Erythroblast (primary cell): ENCODE measurements at regions not wholly inside any gene's neighbourhood (a gene's known extent, or its start where the extent isn't known, plus 50 kb on each side); places are given as distances from the start of the nearest gene placed in this dataset.

Experiments
- DNase-seq, 2 experiments: peaks; one replicate each; lab custom pipeline; 2025; lab: John Stamatoyannopoulos, UW
- GATA1 ChIP-seq: IDR thresholded peaks from 2 replicates; pipeline ENCODE4 v1.6.1; 2011; ENCODE audit warnings: low read depth, mild to moderate bottlenecking, control low read depth, low read length, moderate library complexity
- POLR2A ChIP-seq: IDR thresholded peaks from 2 replicates; pipeline ENCODE4 v1.6.1; 2011; ENCODE audit warnings: mild to moderate bottlenecking, low read length

DNA sequence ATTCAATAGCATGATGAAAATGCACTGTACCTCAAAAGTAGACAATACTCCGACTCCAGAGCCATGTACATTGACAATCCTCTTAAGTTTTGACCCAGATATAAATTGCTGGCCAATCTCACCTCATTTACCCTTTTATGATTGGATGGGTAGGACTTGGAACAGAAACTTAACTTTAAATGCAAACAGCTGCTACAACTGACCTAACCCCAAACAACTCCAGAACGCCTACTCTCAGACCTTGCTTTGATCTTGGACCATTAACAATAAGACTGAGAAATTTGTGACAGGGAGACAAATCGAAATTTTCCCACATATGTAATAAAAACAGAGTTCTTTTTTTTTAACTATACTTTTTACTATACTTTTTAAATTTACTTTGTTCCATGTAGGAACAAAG is 200.5 kb upstream of the MCHR2 start:
- no peak for DNase-seq
- no peak for TF ChIP-seq GATA1
- no peak for TF ChIP-seq POLR2A

GRCh38 chr6:100188754-100189153 is 194.7 kb upstream of the MCHR2 start:
- no peak for TF ChIP-seq POLR2A
- no peak for TF ChIP-seq GATA1
- DNase-seq = no peak

GRCh38 chr6:100186552-100186951 is 192.5 kb upstream of the MCHR2 start:
- DNase-seq = no peak
- TF ChIP-seq GATA1 = no peak
- TF ChIP-seq POLR2A = no peak

GRCh38 chr6:100185615-100186014 is 191.6 kb upstream of the MCHR2 start:
- TF ChIP-seq POLR2A (no peak), GATA1 (no peak)
- DNase-seq = no peak

DNA sequence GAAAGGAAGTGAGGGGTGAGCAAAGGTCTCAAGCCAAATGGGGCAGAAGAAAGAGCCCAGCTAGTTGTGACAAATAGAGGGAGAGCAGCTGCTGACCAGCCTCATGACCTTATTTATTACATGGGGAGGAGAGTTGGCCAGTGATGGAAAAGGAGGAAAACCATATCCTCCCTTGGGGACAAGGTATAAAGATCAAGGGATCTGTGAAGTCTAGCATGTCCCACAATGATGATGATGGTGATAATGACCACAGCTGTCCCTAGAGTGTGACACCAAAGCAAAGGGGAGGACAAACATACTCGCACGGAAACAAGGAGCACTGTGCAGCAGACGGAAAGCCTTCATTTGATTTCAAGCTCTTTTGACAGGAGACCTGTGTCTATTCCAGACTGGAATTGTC is 190.4 kb upstream of the MCHR2 start:
- TF ChIP-seq GATA1 (no peak), POLR2A (no peak)
- DNase-seq = no peak

- TF ChIP-seq GATA1 (no peak), POLR2A (no peak)
- no peak for DNase-seq
These were observed 188.3 kb upstream of the MCHR2 start for GRCh38 chr6:100182313-100182712.

GRCh38 chr6:100181309-100181708 is 187.3 kb upstream of the MCHR2 start:
- no peak for DNase-seq
- no peak for TF ChIP-seq POLR2A
- TF ChIP-seq GATA1 = no peak

GRCh38 chr6:100179576-100179975 is 185.6 kb upstream of the MCHR2 start:
- no peak for DNase-seq
- TF ChIP-seq POLR2A = no peak
- no peak for TF ChIP-seq GATA1

GRCh38 chr6:100177956-100178355 is 183.9 kb upstream of the MCHR2 start:
- DNase-seq = no peak
- TF ChIP-seq POLR2A = no peak
- TF ChIP-seq GATA1 = no peak

- no peak for DNase-seq
These were observed 183.1 kb upstream of the MCHR2 start for GRCh38 chr6:100176951-100177710.

DNA sequence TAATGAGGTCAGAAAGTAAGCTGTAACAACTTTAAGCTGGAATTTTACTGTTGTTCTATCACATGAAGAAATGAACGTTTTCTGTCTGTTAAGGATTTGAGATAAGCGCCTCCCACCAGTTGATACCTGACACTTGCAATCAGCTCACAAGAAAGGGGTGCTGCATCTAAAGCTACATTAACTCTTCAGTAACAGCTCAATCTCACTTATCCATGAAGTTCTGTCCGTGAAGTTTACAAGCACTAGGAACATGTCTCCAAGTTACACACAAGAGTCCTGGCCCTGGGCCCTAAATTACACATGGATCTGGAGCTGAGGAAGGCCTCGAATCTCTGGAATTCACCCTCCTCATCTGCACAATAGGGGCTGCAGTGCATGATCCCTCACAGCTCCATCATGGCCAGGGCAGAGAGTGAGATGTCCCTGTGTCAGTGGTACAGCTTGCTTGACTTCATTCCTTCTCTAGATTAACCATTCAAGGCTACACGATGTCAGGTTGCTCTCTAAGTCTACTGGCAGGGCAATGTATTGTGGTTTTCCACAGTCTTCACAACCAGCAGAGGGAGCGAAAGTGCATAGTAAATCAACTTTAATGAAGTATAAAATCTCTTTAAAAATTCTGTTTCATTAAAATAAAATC is 182.4 kb upstream of the MCHR2 start:
- no peak for TF ChIP-seq GATA1
- DNase-seq = peak; percentile 6 to 12

More at GRCh38 chr6:100176951-100177710, 183.1 kb upstream of the MCHR2 start:
- TF ChIP-seq POLR2A (no peak), GATA1 (no peak)

GRCh38 chr6:100175814-100176310 is 181.8 kb upstream of the MCHR2 start:
- no peak for DNase-seq
- TF ChIP-seq POLR2A (no peak), GATA1 (no peak)

- TF ChIP-seq POLR2A (no peak), GATA1 (no peak)
- no peak for DNase-seq
These were observed 179.2 kb upstream of the MCHR2 start for GRCh38 chr6:100173211-100173610.

GRCh38 chr6:100172322-100172713 is 178.3 kb upstream of the MCHR2 start:
- TF ChIP-seq GATA1 (no peak), POLR2A (no peak)
- DNase-seq = no peak
